Calu3 (cell line): ENCODE measurements at regions not wholly inside any gene's neighbourhood (a gene's known extent, or its start where the extent isn't known, plus 50 kb on each side); places are given as distances from the start of the nearest gene placed in this dataset.

Experiments used
- BruUV-seq: library from RNA; stranded (reverse); fragments of 400-500 nt; replicated peaks from 2 replicates; lab custom pipeline; 2021; lab: Mats Ljungman, UMichigan
- CTCF ChIA-PET: fragments of 300-600 bp; sonication (Branson Sonifier 250); formaldehyde crosslinking; loops from one replicate; lab custom pipeline; 2022; ENCODE audit warnings: antibody characterized with exemption; lab: Charles Lee
- DNase-seq: peaks from one replicate; pipeline ENCODE4 v3.0.0; 2022
- H3K27ac Mint-ChIP-seq: one replicate; pipeline ENCODE4 v1.8.0; 2022; ENCODE audit warnings: mixed read lengths; ENCODE audit not compliant: unreplicated experiment
- H3K27me3 Mint-ChIP-seq: one replicate; pipeline ENCODE4 v1.8.0; 2022; ENCODE audit warnings: mixed read lengths; ENCODE audit not compliant: unreplicated experiment
- H3K36me3 Mint-ChIP-seq: one replicate; pipeline ENCODE4 v1.8.0; 2022; ENCODE audit warnings: mild to moderate bottlenecking, moderate library complexity, mixed read lengths; ENCODE audit not compliant: insufficient read depth, unreplicated experiment
- H3K4me1 Mint-ChIP-seq: one replicate; pipeline ENCODE4 v1.8.0; 2022; ENCODE audit warnings: mild to moderate bottlenecking, low read depth, mixed read lengths; ENCODE audit not compliant: unreplicated experiment
- H3K4me3 Mint-ChIP-seq: one replicate; pipeline ENCODE4 v1.8.0; 2022; ENCODE audit warnings: mild to moderate bottlenecking, low read depth, moderate library complexity, mixed read lengths; ENCODE audit not compliant: unreplicated experiment
- H3K9me3 Mint-ChIP-seq: one replicate; pipeline ENCODE4 v1.8.0; 2022; ENCODE audit warnings: low read depth, mixed read lengths; ENCODE audit not compliant: unreplicated experiment
- intact Hi-C: fragments of 100-400 bp; cut with micrococcal nuclease; formaldehyde crosslinking; loops from one replicate; pipeline ENCODE4 v1.10.0; 2022; ENCODE audit not compliant: unreplicated experiment
- TF ChIP-seq, protein P1 (sequence below): fragments of 200-600 bp; IDR thresholded peaks from one replicate; pipeline ENCODE4 v1.8.0; 2022; ENCODE audit warnings: antibody characterized with exemption; ENCODE audit not compliant: unreplicated experiment

DNA sequence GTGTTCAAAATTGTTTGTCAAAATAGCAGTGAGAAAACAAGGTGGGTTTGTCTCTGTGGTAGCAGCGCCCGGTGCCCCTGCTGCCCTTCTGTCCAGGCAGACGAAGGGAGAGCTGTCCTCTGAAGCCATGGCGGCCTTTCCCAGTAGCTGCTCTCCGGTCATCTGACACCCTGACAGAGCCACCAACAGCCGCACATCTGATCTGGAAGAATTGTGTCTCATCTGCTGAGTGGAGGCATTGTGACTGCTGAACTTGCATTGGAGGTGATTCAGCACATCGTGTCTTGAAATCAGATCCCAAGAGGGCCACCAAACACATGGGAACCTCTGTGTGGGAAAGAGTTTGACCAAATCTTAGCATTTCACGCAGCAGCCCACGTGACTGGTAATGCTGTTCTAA lies 337.6 kb upstream of the IRX1 start:
- intact Hi-C loops: no loop called here
- no peaks in the 10 kb centered on the region for H3K4me1 Mint-ChIP-seq
- CTCF ChIA-PET: no interaction called here
- H3K27ac Mint-ChIP-seq: no peak overlapping the region
- no peaks in the 10 kb centered on the region for H3K27me3 Mint-ChIP-seq
- peaks cover 15% of the 10 kb centered on the region for H3K9me3 Mint-ChIP-seq
- TF ChIP-seq, protein P1, sequence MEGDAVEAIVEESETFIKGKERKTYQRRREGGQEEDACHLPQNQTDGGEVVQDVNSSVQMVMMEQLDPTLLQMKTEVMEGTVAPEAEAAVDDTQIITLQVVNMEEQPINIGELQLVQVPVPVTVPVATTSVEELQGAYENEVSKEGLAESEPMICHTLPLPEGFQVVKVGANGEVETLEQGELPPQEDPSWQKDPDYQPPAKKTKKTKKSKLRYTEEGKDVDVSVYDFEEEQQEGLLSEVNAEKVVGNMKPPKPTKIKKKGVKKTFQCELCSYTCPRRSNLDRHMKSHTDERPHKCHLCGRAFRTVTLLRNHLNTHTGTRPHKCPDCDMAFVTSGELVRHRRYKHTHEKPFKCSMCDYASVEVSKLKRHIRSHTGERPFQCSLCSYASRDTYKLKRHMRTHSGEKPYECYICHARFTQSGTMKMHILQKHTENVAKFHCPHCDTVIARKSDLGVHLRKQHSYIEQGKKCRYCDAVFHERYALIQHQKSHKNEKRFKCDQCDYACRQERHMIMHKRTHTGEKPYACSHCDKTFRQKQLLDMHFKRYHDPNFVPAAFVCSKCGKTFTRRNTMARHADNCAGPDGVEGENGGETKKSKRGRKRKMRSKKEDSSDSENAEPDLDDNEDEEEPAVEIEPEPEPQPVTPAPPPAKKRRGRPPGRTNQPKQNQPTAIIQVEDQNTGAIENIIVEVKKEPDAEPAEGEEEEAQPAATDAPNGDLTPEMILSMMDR: no peak
- H3K4me3 Mint-ChIP-seq: no peak overlapping the region
- H3K36me3 Mint-ChIP-seq: no peaks in the 10 kb centered on the region
- no peak for DNase-seq
- BruUV-seq: no TSS peak

DNA sequence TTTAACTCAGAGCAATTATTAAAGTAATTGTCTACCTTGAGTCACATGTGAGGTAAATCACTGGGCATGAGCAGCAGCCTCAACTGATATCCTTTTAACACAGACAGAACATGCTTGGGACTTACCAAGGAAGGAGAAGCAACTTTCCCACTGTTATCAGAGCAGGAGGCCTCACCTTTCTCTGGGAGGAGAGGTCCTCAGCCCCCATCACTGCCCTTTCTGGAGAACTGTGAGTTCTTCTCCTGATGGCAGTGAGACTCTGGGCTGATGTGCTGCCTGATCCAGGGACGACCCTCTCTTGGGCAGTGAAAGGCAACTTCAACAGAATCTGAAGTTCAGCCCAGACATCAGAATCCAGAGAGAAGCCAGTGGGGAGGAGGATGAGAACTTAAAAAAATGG lies 343.4 kb upstream of the IRX1 start:
- CTCF ChIA-PET: no interaction called here
- Mint-ChIP-seq H3K4me3 (no peak overlapping the region), H3K36me3 (no peaks in the 10 kb centered on the region), H3K27ac (no peak overlapping the region), H3K4me1 (no peaks in the 10 kb centered on the region), H3K9me3 (peaks cover 20% of the 10 kb centered on the region), H3K27me3 (no peaks in the 10 kb centered on the region)
- no TSS peak for BruUV-seq
- intact Hi-C loops: no loop called here
- no peak for DNase-seq
- TF ChIP-seq, protein P1: no peak

DNA sequence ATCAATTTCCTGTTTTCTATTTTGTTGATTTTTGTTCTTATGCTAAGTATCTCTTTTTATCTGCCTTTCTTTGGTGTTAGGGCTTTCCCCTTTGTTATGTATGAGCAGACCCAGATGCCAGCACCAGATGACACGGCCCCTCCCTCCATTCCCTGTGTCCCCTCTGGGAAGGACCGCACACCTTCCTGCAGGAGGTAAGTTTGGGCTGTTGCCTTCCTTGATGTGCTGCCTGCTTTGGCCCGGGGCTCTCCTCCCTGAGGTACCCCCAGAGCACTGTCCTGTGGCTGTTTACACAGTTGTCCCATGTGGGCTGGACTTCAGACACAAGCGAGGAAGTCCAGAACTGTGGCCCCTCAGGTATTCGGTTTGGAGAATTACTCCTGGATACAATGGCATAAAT lies 343.8 kb upstream of the IRX1 start:
- Mint-ChIP-seq H3K4me3 (no peak overlapping the region), H3K27me3 (no peaks in the 10 kb centered on the region), H3K9me3 (peaks cover 21% of the 10 kb centered on the region), H3K27ac (no peak overlapping the region), H3K36me3 (no peaks in the 10 kb centered on the region), H3K4me1 (no peaks in the 10 kb centered on the region)
- no peak for DNase-seq
- TF ChIP-seq, protein P1: no peak
- CTCF ChIA-PET: no interaction called here
- no TSS peak for BruUV-seq
- intact Hi-C loops: no loop called here

DNA sequence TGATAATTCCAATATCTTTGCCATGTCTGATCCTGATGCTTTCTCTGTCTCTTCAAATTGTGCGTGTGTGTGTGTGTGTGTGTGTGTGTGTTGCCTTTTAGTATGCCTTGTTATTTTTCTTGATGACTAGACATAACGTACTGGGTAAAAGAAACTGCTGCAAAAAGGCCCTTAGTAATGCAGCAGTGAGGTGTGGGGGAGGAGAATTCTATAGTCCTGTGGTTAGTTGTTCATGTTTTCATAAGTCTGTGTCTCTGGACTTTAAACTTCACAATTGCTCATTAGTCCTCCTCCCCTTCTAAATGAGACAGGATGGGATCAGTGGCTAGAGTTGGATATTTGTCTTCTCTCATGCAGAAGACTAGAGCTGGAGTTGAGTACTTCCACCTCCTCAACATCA lies 346.2 kb upstream of the IRX1 start:
- Mint-ChIP-seq H3K4me1 (no peaks in the 10 kb centered on the region), H3K9me3 (peaks cover 25% of the 10 kb centered on the region), H3K27ac (no peak overlapping the region), H3K36me3 (no peaks in the 10 kb centered on the region), H3K4me3 (no peak overlapping the region), H3K27me3 (no peaks in the 10 kb centered on the region)
- TF ChIP-seq, protein P1: no peak
- BruUV-seq: no TSS peak
- intact Hi-C loops: no loop called here
- CTCF ChIA-PET: no interaction called here
- DNase-seq: no peak
